HepG2 (cell line): ENCODE measurements at regions not wholly inside any gene's neighbourhood (a gene's known extent, or its start where the extent isn't known, plus 50 kb on each side); places are given as distances from the start of the nearest gene placed in this dataset.

Experiments
- MXI1 ChIP-seq: IDR thresholded peaks from 3 replicates; pipeline ENCODE4 v1.6.1; 2012; ENCODE audit warnings: low read depth, low read length, inconsistent platforms, borderline replicate concordance
- NFYB ChIP-seq: sonication (generic); formaldehyde crosslinking; IDR thresholded peaks from 2 replicates; pipeline ENCODE4 v1.4.0; 2020; ENCODE audit warnings: missing genetic modification reagents
- NR1H2 ChIP-seq: sonication (generic); formaldehyde crosslinking; IDR thresholded peaks from 2 replicates; pipeline ENCODE4 v1.8.1; 2022; ENCODE audit warnings: low read depth, missing genetic modification reagents, borderline replicate concordance

DNA sequence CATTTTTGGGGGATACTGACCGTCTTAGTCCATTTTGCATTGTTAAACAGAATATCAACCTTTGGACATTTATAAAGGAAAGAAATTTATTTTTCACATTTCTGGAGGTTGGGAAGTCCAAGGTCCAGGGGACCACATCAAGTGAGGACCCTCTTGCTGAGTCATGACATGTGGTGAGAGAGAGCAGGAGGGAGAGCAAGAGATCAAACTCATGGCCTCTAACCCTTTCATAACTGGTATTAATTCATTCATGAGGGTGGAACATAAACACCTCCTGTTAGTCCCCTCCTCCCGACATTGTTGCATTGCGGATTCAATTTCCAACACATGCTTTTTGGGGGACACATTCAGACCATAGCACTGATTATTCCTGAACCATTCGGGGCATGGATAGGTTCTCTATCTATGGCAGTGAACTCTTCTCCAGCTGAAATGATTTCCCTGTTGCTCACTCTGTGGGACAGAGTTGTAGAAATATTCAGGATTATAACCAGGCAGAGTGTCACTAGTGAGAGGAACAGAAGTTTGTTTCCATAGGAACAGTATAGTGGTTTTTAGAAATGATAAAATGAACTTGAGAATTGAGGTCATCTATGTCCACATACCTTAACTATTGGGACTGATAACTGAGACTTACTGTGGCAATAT, 88.2 kb upstream of the OR9Q1 start:
- TF ChIP-seq NFYB (CRISPR knock-in tag) = no peak
- no peak for TF ChIP-seq MXI1
- TF ChIP-seq NR1H2 (CRISPR knock-in tag) = no peak
